HG03196 (cell line): ENCODE measurements at regions not wholly inside any gene's neighbourhood (a gene's known extent, or its start where the extent isn't known, plus 50 kb on each side); places are given as distances from the start of the nearest gene placed in this dataset.

Source experiments
- ATAC-seq: cut with Tn5 transposase; IDR thresholded peaks from one replicate; pipeline ENCODE4 v1.9.1; 2021; ENCODE audit not compliant: unreplicated experiment

DNA sequence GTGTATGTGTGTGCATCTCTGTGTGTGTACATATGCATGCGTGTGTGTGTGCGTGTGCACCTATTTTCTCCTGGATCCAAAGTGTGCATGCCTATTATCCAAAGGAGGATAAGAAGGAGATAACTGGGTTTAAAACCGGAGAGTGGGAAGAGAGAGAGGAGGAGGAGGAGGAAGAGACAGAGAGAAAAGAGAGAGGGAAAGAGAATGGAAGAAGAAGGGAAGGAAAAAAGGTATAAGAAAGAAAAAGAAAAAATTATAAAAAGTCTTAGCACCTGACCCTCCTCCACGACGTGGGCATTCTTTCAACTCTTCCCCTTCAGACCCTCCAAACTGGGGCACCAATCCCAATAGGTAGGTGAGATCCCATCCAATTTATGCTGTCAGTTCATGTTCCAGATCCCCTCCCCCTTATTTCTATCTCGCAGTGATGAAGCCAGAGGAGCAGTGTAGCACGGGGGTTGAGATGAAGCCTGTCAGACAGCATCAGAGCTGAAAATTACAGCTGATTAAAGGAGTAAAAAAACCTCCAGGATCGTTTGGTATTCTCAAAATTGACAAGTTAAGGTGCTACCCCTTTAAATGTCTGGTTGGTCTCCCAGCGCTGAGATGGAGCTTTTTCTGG is 386.7 kb upstream of the ATP5MC3 start:
- ATAC-seq: no peak

DNA sequence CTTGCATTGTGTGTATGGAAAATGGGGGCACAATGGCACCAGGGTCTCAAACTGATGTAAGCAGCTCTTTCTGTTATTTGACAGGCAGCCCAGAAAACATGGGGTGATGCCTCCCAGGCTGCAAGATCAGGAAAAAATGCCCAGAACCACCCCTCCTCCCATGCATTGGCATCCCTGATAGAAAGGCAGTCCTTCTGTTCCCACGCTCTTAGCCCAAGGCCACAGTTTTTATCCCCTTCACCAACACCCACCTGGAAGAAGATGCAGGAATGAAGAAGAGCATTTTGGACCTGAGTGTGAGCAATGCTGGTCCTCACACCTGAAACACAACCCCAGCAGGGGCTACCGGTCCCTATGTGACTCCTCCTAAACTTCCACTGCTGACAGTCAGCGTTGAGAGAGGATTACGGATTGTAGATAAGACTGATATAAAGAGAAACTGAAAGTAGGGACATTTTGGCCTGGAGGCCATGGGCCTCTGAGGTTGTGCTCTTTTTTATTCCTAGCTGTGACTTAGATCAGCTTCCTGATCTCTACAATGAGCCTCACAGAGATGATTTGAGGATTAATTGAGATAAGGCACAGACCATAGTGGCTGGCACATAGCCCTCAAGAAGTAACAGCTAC is 386.0 kb upstream of the ATP5MC3 start:
- ATAC-seq: no peak

DNA sequence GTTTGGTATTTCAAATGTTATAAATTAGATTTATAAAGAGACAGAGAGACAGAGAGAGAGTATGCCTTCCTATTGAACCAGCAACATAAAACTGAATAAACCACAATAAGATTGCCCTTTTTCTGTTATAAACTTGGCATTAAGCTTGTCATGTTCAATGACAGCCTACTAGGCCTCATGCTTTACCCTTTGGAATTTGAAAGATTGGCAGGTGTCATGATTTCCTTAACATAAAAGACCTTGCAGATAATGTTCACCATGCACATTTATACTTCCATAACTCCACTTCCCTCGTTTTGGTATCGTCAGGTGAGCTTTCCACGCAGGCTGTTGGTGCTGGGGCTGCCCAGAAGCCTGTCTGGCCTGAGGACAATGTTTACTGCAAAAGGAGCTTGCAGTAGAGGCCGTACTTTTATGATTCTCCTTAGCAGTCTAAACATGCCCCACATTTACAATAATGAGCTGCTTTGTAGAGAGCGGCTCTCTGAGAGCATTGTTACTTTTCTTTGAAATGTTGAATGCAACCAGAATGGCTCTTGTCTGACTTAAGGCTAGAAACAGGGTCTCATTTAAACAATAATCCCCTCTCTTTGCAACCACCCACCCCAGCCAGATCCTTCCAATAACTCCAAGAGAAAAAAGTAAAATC is 379.1 kb upstream of the ATP5MC3 start:
- no peak for ATAC-seq

DNA sequence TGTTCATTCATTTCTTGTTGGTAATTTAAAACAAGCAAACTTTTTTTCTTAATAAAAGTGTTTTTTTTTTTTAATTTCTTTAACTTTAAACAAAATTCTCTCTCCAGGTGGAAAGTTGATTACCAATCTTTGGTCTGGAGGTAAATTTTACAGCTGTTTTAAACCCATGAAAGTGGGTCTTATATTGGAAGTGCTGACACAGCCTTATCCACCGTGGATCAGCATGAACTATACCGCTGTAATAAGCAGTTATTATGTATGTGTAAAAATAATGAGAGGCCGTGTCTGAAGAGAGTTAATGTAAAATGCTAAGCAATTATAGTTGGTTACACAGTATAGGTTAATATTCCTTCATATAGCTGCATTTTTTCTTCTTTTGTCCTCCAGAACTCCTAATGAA is 378.1 kb upstream of the ATP5MC3 start:
- ATAC-seq: no peak

DNA sequence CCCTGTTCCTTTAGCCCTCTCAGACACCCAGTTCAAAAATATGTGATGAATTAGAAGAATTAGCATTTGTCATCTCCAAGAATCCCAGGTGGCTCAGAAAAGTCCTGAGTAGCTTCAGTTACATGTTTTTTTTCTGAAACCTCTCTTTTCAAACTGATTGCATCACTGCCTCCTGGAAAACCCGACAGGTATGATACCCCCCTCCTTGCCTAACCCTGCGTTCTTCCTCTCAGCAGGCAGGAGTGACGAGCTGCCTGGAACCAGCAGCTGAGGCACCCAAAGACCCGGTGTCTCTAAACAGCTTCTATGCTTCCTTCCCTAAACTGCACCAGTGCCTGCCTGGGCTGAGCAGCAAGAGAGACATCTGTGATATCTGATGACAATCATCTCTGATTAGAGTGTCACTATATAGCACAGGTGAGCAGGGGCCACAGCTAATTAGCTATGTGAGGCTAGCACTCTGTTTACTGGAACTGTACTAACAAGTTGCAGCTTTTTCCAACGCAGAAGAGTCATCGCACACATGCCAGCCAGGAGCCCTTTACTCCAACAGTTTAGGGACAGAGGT is 376.4 kb upstream of the ATP5MC3 start:
- no peak for ATAC-seq

DNA sequence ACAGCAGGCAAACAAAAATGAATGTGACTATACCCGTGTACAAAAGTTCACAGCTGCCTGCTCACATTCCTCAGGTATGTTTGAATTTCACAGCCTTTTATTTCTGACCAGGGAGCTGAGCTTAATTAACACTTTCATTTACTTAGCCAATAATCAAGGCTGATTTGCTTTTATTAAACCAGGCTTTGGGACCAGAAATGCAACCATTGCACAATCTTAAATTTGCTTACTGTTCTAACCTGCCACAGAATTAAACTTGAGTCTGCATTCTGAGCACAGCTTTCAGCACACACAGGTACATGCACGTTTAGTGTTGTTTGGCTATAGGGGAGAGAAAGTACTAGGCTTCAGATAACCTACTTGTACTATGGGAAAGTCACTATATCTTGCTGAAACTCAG is 372.4 kb upstream of the ATP5MC3 start:
- no peak for ATAC-seq

DNA sequence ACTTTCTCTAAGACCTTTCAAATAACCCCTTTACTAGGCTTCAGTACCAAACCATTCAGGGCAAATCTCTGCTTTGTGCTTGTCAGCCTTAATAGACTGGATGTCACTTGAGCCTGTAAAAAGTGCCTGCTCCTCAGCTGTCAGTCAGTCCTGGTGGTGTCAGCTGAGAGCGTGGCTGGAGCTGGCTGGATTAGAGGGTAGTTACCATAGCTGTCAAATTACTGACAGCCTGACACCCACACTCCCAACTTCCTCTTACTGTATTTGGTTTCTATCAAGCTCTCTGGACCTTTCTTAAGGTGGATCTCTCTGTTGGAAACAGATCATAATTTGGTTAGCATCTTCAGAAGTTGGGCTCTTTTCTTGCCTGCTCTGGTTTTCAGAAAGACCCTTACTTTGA is 371.4 kb upstream of the ATP5MC3 start:
- no peak for ATAC-seq

DNA sequence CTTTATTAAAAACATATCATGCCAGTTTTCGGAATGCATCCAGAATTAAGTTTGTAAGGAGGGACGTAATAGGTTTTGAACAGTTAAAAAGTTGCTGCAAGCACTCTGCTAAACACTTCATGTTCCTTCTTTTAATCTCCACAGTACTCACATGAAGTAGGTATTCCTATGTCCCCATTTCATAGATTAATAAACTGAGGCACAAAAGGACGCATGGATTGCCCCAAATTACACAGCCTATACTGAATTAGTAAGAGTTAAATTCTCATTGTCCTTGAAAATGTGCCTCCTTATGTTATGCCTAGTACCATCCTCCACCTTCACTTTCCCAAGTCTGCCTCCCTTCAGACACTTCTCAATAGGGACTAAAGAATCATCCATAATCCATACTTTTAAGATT is 358.9 kb upstream of the ATP5MC3 start:
- no peak for ATAC-seq

DNA sequence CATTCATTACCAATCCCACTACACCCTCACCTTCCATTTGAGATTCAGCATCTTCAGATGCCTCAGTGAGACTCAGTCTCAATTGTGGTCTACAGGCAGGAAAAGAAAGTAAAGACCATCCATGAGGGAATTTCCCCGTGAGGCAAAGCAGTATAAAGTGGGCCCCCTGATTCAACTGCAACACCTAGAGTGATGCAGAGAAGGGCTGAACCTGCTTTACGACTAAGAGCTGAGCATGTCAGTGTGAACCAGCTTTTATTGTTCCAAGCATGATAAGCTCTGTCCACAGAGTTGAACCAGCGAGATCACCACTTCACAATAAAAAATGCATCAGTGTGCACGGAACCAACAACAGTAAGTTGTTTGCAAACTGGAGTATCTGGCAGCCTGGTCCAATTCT is 357.6 kb upstream of the ATP5MC3 start:
- no peak for ATAC-seq

DNA sequence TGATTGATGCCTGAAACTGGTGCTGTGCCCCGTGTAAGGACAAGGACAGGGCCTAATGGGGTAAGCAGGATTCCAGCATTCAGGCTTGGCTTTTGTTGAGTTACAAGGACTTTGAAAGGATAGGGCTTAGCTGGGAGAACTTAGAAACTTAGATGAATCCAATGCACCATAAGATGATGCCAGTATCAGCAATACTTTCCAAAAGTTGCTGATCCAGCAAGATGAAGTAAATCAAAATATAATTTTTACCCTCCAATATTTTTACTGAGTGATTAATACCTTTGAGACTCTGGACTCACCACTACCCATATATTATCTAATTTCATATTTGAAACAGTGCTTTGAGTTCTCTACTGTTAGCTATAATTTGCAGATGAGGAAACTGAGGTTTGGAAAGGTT is 354.5 kb upstream of the ATP5MC3 start:
- ATAC-seq: no peak

DNA sequence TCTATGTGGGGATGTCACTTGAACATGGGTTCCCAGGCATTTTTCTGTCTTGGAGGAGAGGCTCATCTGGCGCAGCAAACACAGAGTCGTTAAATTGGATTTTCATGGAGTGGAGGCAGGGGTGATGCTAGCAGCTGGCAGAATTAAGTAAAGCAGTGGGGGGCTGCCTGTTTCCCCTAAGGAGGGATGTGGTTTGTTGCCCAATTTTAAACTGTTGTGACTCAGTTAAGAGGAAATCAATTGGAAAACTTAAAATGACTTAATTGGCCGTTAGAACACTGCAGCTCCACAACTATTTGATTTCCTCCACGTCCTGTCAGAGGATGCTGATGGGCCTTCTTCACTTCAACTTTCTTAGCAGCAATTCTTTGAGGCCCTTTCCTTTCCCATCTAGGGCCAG is 354.1 kb upstream of the ATP5MC3 start:
- ATAC-seq: no peak

DNA sequence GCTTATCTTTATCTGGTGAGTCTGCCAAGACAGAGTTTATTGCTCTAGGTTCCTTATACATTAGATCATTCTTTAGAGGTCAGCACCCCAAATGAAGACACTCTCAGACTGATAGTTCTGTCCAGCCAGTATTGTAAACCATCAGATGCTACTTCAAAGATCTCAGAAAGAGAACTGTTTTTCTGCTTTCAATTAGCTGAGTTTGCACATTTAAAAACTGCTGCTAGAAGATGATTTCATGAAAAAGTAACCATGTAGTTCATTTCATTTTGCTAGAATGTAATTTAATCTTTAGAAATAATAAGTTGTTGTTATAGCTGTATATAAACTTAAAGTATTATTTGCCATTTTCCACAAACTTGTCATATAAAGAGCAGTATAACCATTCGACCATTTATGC is 344.5 kb upstream of the ATP5MC3 start:
- ATAC-seq: no peak

DNA sequence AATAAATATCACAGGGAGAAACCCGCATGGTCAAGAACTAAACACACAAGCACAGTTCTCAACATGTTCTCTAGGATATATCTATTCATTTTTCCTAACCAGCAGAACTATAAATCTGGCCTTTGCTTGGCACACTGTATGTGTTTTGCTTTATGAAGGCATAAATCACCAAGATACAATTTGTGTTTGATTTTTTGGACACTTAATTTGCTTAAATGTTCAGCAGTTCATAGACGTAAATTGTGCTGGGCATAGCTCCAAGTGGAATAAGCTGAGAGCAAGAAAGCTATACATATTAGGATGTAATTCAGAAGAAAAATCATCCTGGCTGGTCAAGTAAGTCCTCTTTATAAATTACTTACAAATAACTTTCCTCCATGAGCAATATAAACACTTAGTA is 341.5 kb upstream of the ATP5MC3 start:
- ATAC-seq: no peak

DNA sequence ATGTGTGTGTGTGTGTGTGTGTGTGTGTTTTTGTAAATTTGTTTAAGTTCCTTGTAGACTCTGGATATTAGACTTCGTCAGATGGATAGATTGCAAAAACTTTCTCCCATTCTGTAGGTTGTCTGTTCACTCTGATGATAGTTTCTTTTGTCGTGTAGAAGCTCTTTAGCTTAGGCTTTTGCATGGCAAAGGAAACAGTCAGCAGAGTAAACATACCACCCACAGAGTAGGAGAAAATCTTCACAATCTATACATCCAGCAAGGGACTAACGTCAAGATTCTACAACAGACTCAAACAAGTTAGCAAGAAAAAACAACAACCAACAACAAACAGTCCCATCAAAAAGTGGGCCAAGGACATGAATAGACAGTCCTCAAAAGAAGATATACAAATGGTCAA is 336.7 kb upstream of the ATP5MC3 start:
- ATAC-seq: no peak

DNA sequence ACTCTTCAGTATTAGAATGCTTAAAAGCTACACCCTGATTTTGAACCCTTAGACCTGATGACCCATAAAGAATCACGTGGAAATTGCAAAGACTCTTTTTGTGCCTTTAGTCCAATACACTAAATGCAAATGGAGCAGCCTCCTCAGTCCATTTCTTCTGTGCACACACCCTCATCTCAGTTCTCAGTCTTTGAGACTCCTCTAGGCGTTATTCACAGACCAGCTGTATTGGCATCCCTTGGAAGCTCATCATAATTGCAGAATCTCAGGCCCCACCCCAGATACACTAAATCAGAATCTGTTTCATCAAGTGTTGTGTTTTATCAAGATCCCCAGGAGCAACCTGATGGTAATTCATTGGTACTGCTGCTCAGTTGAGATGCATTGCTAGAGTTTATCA is 335.0 kb upstream of the ATP5MC3 start:
- no peak for ATAC-seq

DNA sequence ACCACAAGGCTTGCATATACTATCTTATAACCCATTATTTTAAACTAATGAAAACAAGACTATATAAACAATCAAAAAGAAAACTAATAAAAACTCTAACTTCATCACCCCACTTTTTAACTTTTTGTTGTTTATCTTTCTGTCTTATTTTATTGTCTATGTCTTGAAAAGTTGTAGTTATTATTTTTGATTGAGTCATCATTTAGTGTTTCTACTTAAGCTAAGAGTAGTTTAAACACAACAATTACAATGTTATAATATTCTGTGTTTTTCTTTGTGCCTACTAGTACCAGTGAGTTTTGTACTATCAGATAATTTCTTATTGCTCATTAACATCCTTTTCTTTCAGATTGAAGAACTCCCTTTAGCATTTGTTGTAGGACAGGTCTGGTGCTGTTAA is 318.7 kb upstream of the ATP5MC3 start:
- ATAC-seq: no peak

DNA sequence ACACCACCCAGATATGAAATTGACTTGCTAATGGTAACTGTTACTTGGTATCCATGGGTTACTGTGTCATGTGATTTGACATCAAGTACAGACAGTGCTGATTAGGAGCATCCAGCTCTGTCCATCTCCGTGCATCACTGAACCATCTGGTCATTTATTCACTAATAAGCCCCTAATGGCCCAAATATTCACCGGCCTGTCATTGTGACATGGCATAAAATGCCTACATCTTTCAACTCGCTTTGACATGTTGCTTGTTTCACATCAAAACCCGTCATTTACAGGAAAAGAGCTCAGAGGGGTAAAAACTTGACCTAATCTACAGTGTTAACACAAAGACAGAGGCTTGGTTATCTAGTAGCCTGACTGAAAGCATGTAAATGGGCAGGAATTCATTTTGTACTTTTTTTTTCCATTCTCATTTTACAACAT is 308.9 kb upstream of the ATP5MC3 start:
- no peak for ATAC-seq

DNA sequence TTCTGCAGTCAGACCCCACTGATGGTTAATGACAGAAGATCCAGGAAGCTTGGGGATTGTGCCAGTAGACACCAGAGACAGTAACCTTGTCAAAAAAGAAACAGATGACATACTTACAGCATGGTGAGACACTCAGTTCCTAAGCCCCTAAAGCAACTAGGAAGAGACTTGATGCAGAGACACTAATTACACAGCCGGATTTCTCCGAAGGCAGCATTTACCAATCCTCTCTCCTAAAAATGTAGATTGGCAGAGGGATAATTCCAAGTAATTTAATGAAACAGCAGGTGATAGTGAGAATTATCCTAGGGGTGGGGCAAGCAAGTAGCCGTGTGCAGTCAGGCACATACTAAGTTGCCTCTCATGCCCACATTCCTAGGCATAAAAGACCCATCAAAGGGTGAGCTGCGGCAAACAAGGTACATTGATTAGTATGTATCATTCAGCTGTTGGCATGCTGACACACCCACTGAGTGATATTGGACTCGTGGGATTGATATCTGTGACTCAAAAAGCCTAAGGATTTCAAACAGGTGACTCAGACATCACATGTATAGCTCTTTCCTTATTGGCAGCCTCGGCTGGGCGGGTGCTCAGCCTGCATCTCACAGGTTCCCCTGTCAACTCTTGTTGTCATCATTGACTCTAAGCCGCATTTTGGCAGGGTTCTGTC is 296.7 kb upstream of the ATP5MC3 start:
- ATAC-seq: no peak

DNA sequence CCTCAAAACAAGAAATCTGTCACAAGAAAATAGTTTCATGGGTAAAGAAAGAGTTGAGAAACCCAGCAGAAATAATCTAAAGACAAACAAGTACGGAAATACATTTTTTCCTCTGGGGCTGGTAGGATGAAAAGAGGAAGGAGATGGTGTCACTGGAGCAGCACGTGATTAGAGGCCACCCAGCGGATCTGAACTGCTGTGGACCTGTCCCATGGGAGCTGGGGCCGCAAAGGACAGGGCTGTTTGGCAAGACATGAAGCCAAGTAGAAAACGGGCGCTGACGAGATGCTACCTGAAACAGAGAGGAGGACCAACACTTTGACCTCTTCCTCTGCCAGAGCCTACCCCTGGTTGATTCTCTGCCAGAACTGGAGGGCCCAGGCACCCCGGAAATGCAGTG is 295.4 kb upstream of the ATP5MC3 start:
- ATAC-seq: no peak

DNA sequence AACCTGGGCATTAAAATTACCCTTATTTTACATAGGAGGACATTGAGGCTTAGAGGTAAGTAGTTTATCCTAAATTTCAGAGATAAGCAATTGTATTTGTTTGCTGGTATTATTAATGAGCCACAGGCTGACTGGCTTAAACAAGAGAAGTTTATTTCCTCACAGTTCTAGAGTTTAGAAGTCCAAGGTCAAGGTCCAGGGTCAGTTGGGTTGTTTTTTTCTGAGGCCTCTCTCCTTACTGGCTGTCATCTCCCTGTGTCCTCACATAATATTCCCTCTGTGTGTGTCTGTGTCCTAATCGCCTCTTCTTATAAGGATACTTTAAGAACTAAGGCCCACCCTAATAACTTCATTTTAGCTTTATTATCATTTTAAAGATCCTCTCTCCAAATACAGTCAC is 294.9 kb upstream of the ATP5MC3 start:
- no peak for ATAC-seq

DNA sequence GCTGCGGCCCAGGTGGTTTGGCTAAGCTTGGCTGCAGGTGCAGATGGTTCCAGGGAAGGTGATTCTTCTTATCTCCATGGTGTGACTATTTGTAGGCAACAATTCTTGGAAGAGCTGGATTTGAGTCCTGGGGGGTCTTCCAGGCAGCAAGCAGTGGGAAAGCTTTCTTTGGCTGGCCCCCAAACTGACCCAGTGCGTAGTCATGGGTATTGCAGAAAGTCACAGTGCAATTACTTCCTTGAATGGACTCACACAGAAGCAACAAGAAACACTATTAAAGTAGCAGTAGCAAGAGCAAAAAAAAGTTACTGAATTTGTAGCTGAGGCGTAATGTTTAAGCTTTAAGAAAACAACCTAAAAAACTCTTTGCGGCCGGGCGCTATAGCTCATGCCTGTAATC is 293.6 kb upstream of the ATP5MC3 start:
- ATAC-seq: no peak
